Activated T-cell treated with anti-CD3 and anti-CD28 coated beads, Interleukin-2, amount 50 U/mL, for 4 hours (primary cell): ENCODE measurements at regions not wholly inside any gene's neighbourhood (a gene's known extent, or its start where the extent isn't known, plus 50 kb on each side); places are given as distances from the start of the nearest gene placed in this dataset.

ENCODE experiments used
- ATAC-seq, 2 donors: fragments of 200-7000 bp; cut with Tn5 transposase; one replicate each; pipeline ENCODE4 v1.10.0; 2021
- DNase-seq: peaks from one replicate; pipeline ENCODE4 v3.0.0-alpha.2; 2020
- H3K27me3 Mint-ChIP-seq: one replicate; pipeline ENCODE4 v1.8.0; 2021; ENCODE audit warnings: low read depth, mixed read lengths
- H3K36me3 Mint-ChIP-seq: one replicate; pipeline ENCODE4 v1.8.0; 2022; ENCODE audit warnings: mixed read lengths; ENCODE audit not compliant: insufficient read depth
- H3K4me1 Mint-ChIP-seq: one replicate; pipeline ENCODE4 v1.8.0; 2021; ENCODE audit warnings: low read depth, mixed read lengths
- H3K4me3 Mint-ChIP-seq: one replicate; pipeline ENCODE4 v1.8.0; 2021; ENCODE audit warnings: mild to moderate bottlenecking, moderate library complexity, mixed read lengths
- H3K9me3 Mint-ChIP-seq: one replicate; pipeline ENCODE4 v1.8.0; 2021; ENCODE audit warnings: mixed read lengths

DNA sequence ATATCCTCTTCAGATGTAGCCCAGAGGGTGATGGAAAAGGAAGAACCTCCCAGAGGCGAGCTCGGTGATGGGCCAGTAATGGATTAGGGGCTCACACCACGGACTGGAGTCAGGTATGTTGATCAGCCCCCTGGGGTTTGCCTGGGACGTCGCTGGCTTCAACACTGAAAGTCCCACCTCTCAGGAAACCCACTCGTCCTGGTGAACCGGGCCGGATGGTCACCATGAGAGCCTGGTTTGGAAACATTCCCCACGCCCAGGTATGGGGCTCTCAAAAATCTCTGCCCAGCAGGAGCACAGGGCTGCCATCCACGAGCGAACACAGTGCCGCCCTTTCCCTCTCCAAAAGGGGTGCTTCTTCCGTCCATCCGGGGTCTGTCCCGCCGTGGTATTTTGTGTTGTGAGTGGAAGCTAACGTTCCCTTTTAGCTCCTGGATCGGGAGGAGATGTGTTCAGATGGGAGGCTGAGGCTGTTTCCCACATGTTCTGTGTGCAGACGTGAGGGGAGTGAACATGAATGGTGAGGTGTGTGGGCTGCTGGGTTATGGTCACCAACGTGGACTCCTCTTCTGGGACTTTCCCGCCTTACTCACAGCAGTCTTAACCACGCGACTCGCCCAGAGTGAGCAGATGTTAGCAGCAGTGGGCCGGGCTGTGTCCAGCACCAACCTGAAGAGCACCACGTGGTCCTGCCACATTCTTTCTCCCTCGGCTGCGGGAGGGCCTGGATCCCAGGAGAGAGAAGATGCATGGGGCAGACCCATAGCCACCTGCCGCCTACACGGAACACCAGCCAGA is 139.2 kb downstream of the KIF26A start:
- DNase-seq (no peak), ATAC-seq (no peak)
- Mint-ChIP-seq H3K4me1 (no peaks in the 10 kb centered on the region), H3K27me3 (peaks cover 21% of the 10 kb centered on the region), H3K36me3 (no peaks in the 10 kb centered on the region), H3K4me3 (no peak overlapping the region), H3K9me3 (no peaks in the 10 kb centered on the region)

DNA sequence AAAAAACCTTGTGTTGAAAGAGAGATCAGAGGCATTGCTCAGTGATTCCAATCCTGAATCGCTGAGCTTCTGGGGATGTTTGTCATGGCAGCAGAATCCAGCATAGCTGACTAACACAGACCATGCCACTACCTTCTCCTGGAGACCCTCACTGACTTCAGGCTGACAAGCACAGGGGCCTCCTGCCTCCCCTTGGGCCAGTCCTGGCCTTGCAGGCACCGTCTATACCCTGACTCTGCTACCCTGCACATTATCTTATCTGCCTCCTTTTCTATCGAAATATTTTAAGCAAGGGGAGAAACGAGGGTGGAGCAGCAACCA is 139.8 kb downstream of the KIF26A start:
- no peaks in the 10 kb centered on the region for H3K4me1 Mint-ChIP-seq
- no peaks in the 10 kb centered on the region for H3K36me3 Mint-ChIP-seq
- no peaks in the 10 kb centered on the region for H3K9me3 Mint-ChIP-seq
- peaks cover 21% of the 10 kb centered on the region for H3K27me3 Mint-ChIP-seq
- H3K4me3 Mint-ChIP-seq, result no peak overlapping the region
- ATAC-seq (no peak), DNase-seq (no peak)

DNA sequence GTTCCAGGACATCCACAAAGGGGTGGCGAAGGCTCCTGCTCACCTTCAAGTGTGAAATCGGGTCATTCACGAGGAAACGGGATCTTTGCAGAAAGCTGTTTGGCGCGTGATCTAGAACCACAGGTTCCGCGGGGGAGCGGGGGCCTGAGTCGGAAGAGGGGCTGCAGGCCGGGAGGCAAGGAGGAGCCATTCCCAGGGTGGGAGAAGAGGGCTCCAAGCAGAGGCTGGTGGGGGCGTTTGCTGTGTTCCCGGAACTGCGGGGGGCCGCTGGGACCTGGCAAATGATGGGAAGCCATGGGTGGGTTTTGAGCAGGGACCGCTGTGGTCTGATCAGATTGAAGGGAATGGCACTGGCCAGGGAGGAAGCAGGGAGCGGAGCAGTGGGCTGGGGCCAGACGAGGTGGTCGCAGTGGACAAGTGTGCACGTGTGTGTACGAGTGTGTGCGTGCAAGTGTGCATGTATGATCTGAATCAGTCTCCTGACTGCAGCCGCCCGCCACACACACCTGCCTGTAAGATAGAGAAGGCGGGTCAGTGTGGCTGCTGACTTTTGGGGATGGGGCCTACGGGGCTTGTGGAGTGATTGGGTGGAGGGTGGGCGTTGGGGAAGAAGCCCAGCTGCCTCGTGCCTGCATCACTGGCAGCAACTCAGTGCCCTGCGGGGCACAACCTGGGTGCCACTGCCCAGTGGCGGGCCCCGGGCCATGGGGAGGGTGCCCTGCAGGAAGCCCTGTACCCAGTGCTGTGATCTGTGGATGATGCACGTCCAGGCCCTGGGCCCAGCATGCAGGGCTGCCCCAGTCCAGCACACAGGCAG is 141.9 kb downstream of the KIF26A start:
- peaks cover 19% of the 10 kb centered on the region for H3K27me3 Mint-ChIP-seq
- no peak overlapping the region for H3K4me3 Mint-ChIP-seq
- ATAC-seq (no peak), DNase-seq (no peak)
- H3K36me3 Mint-ChIP-seq, result no peaks in the 10 kb centered on the region
- H3K4me1 Mint-ChIP-seq, result no peaks in the 10 kb centered on the region
- H3K9me3 Mint-ChIP-seq, result no peaks in the 10 kb centered on the region

GRCh38 chr14:104280902-104281767 is 142.7 kb downstream of the KIF26A start:
- Mint-ChIP-seq H3K36me3 (no peaks in the 10 kb centered on the region), H3K4me1 (no peaks in the 10 kb centered on the region), H3K4me3 (no peak overlapping the region), H3K9me3 (no peaks in the 10 kb centered on the region), H3K27me3 (peaks cover 17% of the 10 kb centered on the region)
- ATAC-seq (no peak), DNase-seq (no peak)

GRCh38 chr14:104281768-104282301 is 143.4 kb downstream of the KIF26A start:
- Mint-ChIP-seq H3K4me3 (no peak overlapping the region), H3K36me3 (no peaks in the 10 kb centered on the region), H3K4me1 (no peaks in the 10 kb centered on the region), H3K27me3 (peaks cover 15% of the 10 kb centered on the region), H3K9me3 (no peaks in the 10 kb centered on the region)
- ATAC-seq, result no peak
- no peak for DNase-seq

DNA sequence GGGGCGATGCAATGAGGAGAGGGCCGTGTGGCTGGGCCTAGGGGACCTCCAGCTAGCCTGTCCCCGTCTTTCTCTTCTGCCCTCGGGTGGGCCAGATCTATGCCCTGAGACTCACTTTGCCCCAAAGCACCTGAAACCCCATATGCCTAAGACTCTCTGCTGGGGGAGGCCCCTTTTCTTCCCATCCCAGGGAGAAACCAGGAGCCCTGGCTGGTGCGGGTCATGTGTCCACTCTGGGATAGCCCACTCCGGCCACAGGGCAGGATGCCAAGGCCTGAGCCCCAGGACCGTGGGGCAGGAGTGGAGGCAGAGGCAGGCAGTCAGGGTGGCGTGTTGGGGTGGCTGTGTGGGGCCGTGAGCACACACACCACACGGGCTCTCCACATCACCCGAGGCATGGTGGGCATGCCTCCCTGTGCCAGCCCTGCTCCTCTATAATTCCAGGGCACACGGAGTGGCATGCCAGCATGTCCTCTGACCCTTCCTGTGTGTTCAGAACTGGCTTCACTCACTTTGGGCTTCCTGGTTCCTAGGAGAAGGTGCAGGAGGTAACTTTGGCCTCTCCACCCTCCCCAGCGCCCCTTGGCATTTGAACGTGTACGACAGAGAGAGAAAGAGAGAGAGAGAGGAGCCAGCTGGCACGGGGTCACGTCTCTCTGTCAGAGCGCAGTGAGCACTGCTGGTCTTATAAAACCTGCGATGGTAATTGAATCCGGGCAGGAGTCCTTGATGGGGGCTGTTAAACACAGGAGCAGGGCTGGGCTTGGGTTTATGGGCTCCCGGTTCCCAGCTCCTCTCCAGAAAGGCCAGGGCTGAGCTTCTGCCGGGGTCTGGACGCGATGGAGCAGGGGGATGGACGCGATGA is 144.2 kb downstream of the KIF26A start:
- H3K9me3 Mint-ChIP-seq, result no peaks in the 10 kb centered on the region
- H3K36me3 Mint-ChIP-seq, result no peaks in the 10 kb centered on the region
- no peaks in the 10 kb centered on the region for H3K4me1 Mint-ChIP-seq
- DNase-seq (no peak), ATAC-seq (no peak)
- peaks cover 13% of the 10 kb centered on the region for H3K27me3 Mint-ChIP-seq
- H3K4me3 Mint-ChIP-seq, result no peak overlapping the region

- peaks cover 4% of the 10 kb centered on the region for H3K27me3 Mint-ChIP-seq
- ATAC-seq, result no peak
Measured at GRCh38 chr14:104283197-104284106, 145.1 kb downstream of the KIF26A start.

DNA sequence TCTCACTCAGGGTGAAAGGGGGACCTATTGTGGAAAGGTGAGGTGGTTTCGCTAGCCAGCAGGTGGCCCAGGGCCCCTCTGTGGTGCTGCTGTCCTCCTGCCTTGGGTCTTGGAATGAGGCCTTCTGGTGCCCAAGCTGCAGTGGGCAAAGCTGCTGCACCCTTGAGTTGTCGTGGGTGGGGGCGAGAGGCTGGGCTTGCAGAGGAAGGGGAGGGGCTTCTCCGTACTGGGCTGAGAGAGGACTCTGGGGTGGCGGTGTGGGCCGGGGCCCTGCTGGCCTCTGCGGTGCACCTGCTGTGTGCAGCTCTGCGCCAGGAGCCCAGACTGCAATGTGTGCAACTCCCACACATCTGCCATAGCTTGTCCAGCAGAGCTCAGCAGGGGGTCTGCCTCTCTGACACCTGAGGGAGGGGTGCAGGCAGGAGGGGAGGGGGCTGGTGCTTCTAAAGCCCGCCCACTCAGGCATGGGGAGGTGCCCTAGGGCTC is 145.8 kb downstream of the KIF26A start:
- DNase-seq (no peak), ATAC-seq (no peak)
- Mint-ChIP-seq H3K9me3 (peaks cover 5% of the 10 kb centered on the region), H3K4me3 (no peak overlapping the region), H3K36me3 (no peaks in the 10 kb centered on the region), H3K27me3 (peaks cover 4% of the 10 kb centered on the region), H3K4me1 (no peaks in the 10 kb centered on the region)

More at GRCh38 chr14:104283197-104284106, 145.1 kb downstream of the KIF26A start:
- no peak for DNase-seq
- H3K9me3 Mint-ChIP-seq, result no peaks in the 10 kb centered on the region
- no peaks in the 10 kb centered on the region for H3K36me3 Mint-ChIP-seq
- no peaks in the 10 kb centered on the region for H3K4me1 Mint-ChIP-seq
- H3K4me3 Mint-ChIP-seq, result no peak overlapping the region

- no peak for ATAC-seq
- Mint-ChIP-seq H3K4me1 (no peaks in the 10 kb centered on the region), H3K36me3 (no peaks in the 10 kb centered on the region), H3K4me3 (no peak overlapping the region), H3K9me3 (peaks cover 6% of the 10 kb centered on the region), H3K27me3 (peaks cover 2% of the 10 kb centered on the region)
- no peak for DNase-seq
Measured at GRCh38 chr14:104284636-104285507, 146.5 kb downstream of the KIF26A start.

- H3K9me3 Mint-ChIP-seq, result peaks cover 6% of the 10 kb centered on the region
- H3K4me3 Mint-ChIP-seq, result no peak overlapping the region
- no peaks in the 10 kb centered on the region for H3K4me1 Mint-ChIP-seq
- ATAC-seq (no peak), DNase-seq (no peak)
- H3K27me3 Mint-ChIP-seq, result no peaks in the 10 kb centered on the region
- H3K36me3 Mint-ChIP-seq, result no peaks in the 10 kb centered on the region
Measured at GRCh38 chr14:104285508-104285840, 147.1 kb downstream of the KIF26A start.

GRCh38 chr14:104286086-104286485 is 147.7 kb downstream of the KIF26A start:
- Mint-ChIP-seq H3K36me3 (no peaks in the 10 kb centered on the region), H3K9me3 (peaks cover 6% of the 10 kb centered on the region), H3K4me3 (no peak overlapping the region), H3K4me1 (no peaks in the 10 kb centered on the region), H3K27me3 (no peaks in the 10 kb centered on the region)
- no peak for DNase-seq
- ATAC-seq, result no peak

DNA sequence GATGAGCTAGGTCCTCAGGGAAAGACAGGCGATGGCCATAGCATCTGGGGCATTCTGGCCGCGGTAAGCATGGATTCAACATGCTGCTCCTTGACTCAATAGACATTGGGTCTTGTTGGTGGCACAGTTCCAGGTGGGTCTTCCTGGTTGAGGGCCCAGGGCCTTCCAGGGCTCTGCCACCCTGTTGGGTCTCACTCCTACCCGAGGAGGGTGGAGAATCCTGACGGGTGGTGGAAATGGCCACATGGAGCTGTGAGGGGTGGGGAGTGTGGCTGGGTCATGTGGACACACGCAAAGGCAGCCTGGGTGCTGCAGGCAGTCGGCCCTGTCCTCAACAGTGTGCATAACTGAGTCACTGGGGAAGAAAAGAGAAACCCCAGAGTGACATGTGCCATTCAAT is 148.1 kb downstream of the KIF26A start:
- DNase-seq, result no peak
- Mint-ChIP-seq H3K27me3 (no peaks in the 10 kb centered on the region), H3K36me3 (no peaks in the 10 kb centered on the region), H3K9me3 (peaks cover 6% of the 10 kb centered on the region), H3K4me1 (no peaks in the 10 kb centered on the region), H3K4me3 (no peak overlapping the region)
- no peak for ATAC-seq
